BLaER1 treated with 17β-estradiol and CSF1 and Interleukin-3, amounts not matched to agents 10 nM and 100 nM (cell line): ENCODE measurements at regions not wholly inside any gene's neighbourhood (a gene's known extent, or its start where the extent isn't known, plus 50 kb on each side); places are given as distances from the start of the nearest gene placed in this dataset.
"Not testable (repeated sequence)": the region's sequence is repeated elsewhere in the genome, so short reads cannot be mapped to it uniquely, and the experiment has no call there.

ENCODE experiments used
- H3K27ac ChIP-seq, 11 experiments: shearing (Covaris generic); formaldehyde crosslinking; 2 replicates each; pipeline ENCODE4 v1.8.1; 2022
- H3K27me3 ChIP-seq, 11 experiments: shearing (Covaris generic); formaldehyde crosslinking; 2 replicates each; pipeline ENCODE4 v1.8.1; 2022
- H3K36me3 ChIP-seq, 11 experiments: shearing (Covaris generic); formaldehyde crosslinking; 2 replicates each; pipeline ENCODE4 v1.8.1; 2022
- H3K4me1 ChIP-seq, 10 experiments: shearing (Covaris generic); formaldehyde crosslinking; 2 replicates each; pipeline ENCODE4 v1.8.1; 2022
- H3K4me2 ChIP-seq, 11 experiments: shearing (Covaris generic); formaldehyde crosslinking; 2 replicates each; pipeline ENCODE4 v1.8.1; 2022
- H3K4me3 ChIP-seq, 10 experiments: shearing (Covaris generic); formaldehyde crosslinking; 2 replicates each; pipeline ENCODE4 v1.8.1; 2022
- H3K9ac ChIP-seq, 11 experiments: shearing (Covaris generic); formaldehyde crosslinking; 2 replicates each; pipeline ENCODE4 v1.8.1; 2022
- H3K9me3 ChIP-seq, 11 experiments: shearing (Covaris generic); formaldehyde crosslinking; replicated peaks in 1 of 11; 2 replicates each; pipeline ENCODE4 v1.8.1; 2022
- H4K20me1 ChIP-seq, 11 experiments: shearing (Covaris generic); formaldehyde crosslinking; 2 replicates each; pipeline ENCODE4 v1.8.1; 2022
- Cebpa-rat ChIP-seq, 11 experiments: shearing (Covaris generic); IDR thresholded peaks; 2 replicates each; pipeline ENCODE4 v1.8.1; 2022

GRCh38 chr10:28400681-28401080 is 97.8 kb upstream of the MPP7 start:
- Histone ChIP-seq H3K27me3 (no peaks in the 10 kb centered on the region), H3K4me3 (no peak overlapping the region), H3K9me3 (peaks cover 0 to 6% (median 0%) of the 10 kb centered on the region in 11 experiments; a peak in 2 of 22 replicates), H3K27ac (no peak overlapping the region), H3K9ac (no peak overlapping the region), H3K36me3 (no peaks in the 10 kb centered on the region), H3K4me2 (peak overlapping the region in 3 of 11 experiments; percentile 83 to 94 (median 91); a peak in 5 of 22 replicates), H3K4me1 (peaks cover 0 to 63% (median 4%) of the 10 kb centered on the region in 10 experiments; a peak in 11 of 20 replicates), H4K20me1 (no peaks in the 10 kb centered on the region)
- TF ChIP-seq Cebpa-rat (IDR thresholded peaks at IDR 0.05): no peak

GRCh38 chr10:28402611-28403073 is 99.8 kb upstream of the MPP7 start:
- H3K4me1 ChIP-seq: peaks cover 0 to 63% (median 4%) of the 10 kb centered on the region in 10 experiments; a peak in 10 of 20 replicates
- peak overlapping the region in 1 of 11 experiments; percentile 24; a peak in 1 of 22 replicates for H3K9ac ChIP-seq
- H3K4me3 ChIP-seq, H3K9me3 ChIP-seq, H4K20me1 ChIP-seq, H3K27me3 ChIP-seq, H3K36me3 ChIP-seq: not testable (repeated sequence)
- H3K27ac ChIP-seq: peak overlapping the region in 4 of 11 experiments; percentile 45 to 62 (median 56); a peak in 8 of 22 replicates
- peak overlapping the region in 5 of 11 experiments; percentile 46 to 94 (median 83); a peak in 10 of 22 replicates for H3K4me2 ChIP-seq

DNA sequence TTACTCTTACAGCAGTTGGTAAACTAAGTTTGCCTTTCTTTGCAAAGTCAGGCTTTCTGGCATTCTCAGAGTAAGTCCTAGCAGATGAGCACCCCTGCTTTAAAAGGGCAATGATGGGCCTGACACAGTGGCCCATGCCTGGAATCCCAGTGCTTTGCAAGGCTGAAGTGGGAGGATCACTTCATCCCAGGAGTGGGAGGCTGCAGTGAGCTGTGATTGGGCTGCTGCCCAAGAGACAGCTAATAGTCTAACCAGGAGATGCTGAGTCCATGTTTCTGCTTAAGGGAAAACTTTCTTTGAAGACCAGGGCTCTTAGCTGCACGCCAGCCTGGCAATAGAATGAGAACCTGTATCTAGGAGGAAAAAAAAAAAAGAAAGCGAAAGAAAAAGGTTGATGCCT is 100.2 kb upstream of the MPP7 start:
- Histone ChIP-seq H3K9me3 (no peaks in the 10 kb centered on the region), H3K4me3 (no peak overlapping the region), H3K27me3 (no peaks in the 10 kb centered on the region), H3K4me2 (peak overlapping the region in 5 of 11 experiments; percentile 46 to 94 (median 83); a peak in 10 of 22 replicates), H4K20me1 (no peaks in the 10 kb centered on the region), H3K36me3 (no peaks in the 10 kb centered on the region), H3K4me1 (peaks cover 0 to 63% (median 4%) of the 10 kb centered on the region in 10 experiments; a peak in 10 of 20 replicates), H3K27ac (peak overlapping the region in 4 of 11 experiments; percentile 45 to 62 (median 56); a peak in 8 of 22 replicates), H3K9ac (peak overlapping the region in 1 of 11 experiments; percentile 24; a peak in 1 of 22 replicates)
- no peak for TF ChIP-seq Cebpa-rat (IDR thresholded peaks at IDR 0.05)

GRCh38 chr10:28408237-28408777 is 105.4 kb upstream of the MPP7 start:
- H4K20me1 ChIP-seq: no peaks in the 10 kb centered on the region
- H3K9me3 ChIP-seq: peaks cover 0 to 8% (median 0%) of the 10 kb centered on the region in 11 experiments; a peak in 6 of 22 replicates

DNA sequence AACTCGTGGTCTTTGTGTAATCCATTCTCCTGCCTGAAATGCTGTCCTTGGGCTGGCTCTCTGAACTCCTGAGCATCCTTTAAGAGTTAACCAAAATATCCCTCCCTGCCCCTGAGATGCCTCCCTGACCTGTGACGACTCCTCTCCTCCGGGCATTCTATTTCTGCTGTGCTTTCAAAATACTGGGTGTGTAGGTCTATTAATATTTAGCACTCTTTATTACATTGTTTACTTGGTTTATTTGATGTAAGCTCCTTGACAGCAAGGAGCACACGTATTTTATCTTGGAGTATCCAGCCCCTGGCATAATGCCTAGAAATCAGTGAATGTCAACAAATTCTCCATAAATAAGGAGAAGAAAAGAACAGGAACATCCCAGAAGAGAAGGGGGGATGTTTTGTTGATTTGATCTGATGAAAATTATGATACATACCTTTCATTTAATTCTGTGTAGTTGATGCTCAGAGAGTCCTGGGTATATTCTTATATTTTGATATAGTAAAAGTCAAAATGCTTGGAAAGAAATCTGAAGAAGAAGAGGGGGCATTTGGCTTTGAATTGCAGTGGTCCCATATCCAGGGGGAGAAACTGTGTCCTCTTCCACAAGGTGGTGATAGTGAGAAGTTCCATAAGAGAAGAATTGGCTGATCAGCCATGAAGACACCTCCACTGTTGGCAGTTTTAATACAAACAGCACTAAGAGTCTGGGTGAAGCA is 107.7 kb upstream of the MPP7 start:
- Histone ChIP-seq H3K27me3 (no peaks in the 10 kb centered on the region), H3K4me1 (peaks cover 0 to 19% (median 0%) of the 10 kb centered on the region in 10 experiments; a peak in 7 of 20 replicates), H3K9ac (no peak overlapping the region), H3K9me3 (peaks cover 0 to 15% (median 5%) of the 10 kb centered on the region in 11 experiments; a peak in 11 of 22 replicates), H4K20me1 (no peaks in the 10 kb centered on the region), H3K4me3 (no peak overlapping the region), H3K36me3 (no peaks in the 10 kb centered on the region), H3K27ac (peak overlapping the region in 1 of 11 experiments; percentile 49; a peak in 1 of 22 replicates), H3K4me2 (peak overlapping the region in 2 of 11 experiments; percentile 57 to 60; a peak in 5 of 22 replicates)
- no peak for TF ChIP-seq Cebpa-rat (IDR thresholded peaks at IDR 0.05)

More at GRCh38 chr10:28408237-28408777, 105.4 kb upstream of the MPP7 start:
- H3K36me3 ChIP-seq: no peaks in the 10 kb centered on the region
- no peak overlapping the region for H3K4me2 ChIP-seq
- H3K4me1 ChIP-seq: peaks cover 0 to 34% (median 0%) of the 10 kb centered on the region in 10 experiments; a peak in 7 of 20 replicates
- H3K9ac ChIP-seq: no peak overlapping the region
- H3K27ac ChIP-seq: no peak overlapping the region
- H3K27me3 ChIP-seq: no peaks in the 10 kb centered on the region
- no peak overlapping the region for H3K4me3 ChIP-seq
- TF ChIP-seq Cebpa-rat (IDR thresholded peaks at IDR 0.05): no peak

DNA sequence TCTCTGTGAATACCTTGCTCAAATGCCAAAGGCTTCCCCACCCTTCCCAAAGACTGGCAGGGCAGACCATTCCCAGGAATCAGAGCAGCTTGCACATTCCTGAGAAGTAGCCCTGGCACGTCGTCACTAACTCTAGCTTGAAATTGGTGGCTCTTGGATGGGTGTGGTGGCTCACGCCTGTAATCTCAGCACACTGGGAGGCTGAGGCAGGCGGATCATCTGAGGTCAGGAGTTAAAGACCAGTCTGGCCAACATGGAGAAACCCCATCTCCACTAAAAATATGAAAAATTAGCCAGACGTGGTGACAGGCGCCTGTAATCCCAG is 108.2 kb upstream of the MPP7 start:
- H3K9me3 ChIP-seq: peaks cover 0 to 15% (median 5%) of the 10 kb centered on the region in 11 experiments; a peak in 11 of 22 replicates
- H3K9ac ChIP-seq: no peak overlapping the region
- no peak for TF ChIP-seq Cebpa-rat (IDR thresholded peaks at IDR 0.05)
- H3K36me3 ChIP-seq: no peaks in the 10 kb centered on the region
- H3K27ac ChIP-seq: peak overlapping the region in 3 of 11 experiments; percentile 4 to 49 (median 46); a peak in 4 of 22 replicates
- peaks cover 0 to 21% (median 0%) of the 10 kb centered on the region in 10 experiments; a peak in 7 of 20 replicates for H3K4me1 ChIP-seq
- H3K27me3 ChIP-seq: no peaks in the 10 kb centered on the region
- H4K20me1 ChIP-seq: no peaks in the 10 kb centered on the region
- H3K4me3 ChIP-seq: no peak overlapping the region
- H3K4me2 ChIP-seq: peak overlapping the region in 3 of 11 experiments; percentile 49 to 60 (median 57); a peak in 6 of 22 replicates

DNA sequence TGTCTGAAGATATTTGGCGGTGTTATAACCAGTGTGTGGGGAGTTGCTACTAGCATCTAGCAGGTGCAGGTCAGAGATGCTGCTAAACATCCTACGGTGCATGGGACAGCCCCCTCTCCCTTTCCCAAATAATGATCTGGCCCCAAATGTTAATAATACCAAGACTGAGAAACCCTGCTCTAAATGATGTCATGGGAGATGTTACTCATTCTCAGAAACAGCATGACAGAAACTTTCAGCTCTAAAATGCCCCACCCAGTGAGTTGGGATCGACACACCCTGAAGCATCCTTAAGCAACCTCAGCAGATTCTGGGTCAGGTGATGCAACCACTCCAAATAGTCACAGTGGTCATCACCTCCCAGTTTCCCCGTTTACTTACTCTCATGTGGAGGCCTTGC is 108.8 kb upstream of the MPP7 start:
- peak overlapping the region in 4 of 11 experiments; percentile 3 to 60 (median 53); a peak in 6 of 22 replicates for H3K4me2 ChIP-seq
- no peaks in the 10 kb centered on the region for H3K36me3 ChIP-seq
- no peaks in the 10 kb centered on the region for H3K27me3 ChIP-seq
- TF ChIP-seq Cebpa-rat (IDR thresholded peaks at IDR 0.05): no peak; a peak in 1 of 22 replicates
- peaks cover 0 to 22% (median 0%) of the 10 kb centered on the region in 10 experiments; a peak in 7 of 20 replicates for H3K4me1 ChIP-seq
- no peaks in the 10 kb centered on the region for H4K20me1 ChIP-seq
- H3K27ac ChIP-seq: peak overlapping the region in 3 of 11 experiments; percentile 4 to 49 (median 46); a peak in 5 of 22 replicates
- H3K9ac ChIP-seq: no peak overlapping the region
- no peak overlapping the region for H3K4me3 ChIP-seq
- H3K9me3 ChIP-seq: peaks cover 0 to 15% (median 5%) of the 10 kb centered on the region in 11 experiments; a peak in 11 of 22 replicates

DNA sequence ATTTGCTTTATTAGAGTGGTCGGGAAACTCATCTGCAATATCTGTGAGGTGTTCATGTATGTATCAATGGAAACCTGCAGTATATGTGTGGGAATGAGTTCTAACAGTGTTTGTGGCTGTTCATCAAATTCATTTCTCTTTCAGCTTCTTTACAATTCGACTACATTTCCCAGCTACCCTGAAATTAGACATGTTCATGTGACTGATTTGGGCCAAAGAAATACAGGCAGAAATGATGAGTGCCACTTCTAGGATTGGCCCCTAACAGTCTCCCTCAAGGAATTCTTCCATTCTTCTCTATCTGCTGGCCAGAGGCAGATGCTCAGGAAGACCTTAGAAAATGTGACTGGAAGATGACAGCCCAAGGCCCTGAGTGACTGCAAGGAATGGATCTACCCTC is 114.8 kb upstream of the WAC start:
- H3K36me3 ChIP-seq: no peaks in the 10 kb centered on the region
- H3K27me3 ChIP-seq: no peaks in the 10 kb centered on the region
- H3K27ac ChIP-seq: no peak overlapping the region
- no peak overlapping the region for H3K9ac ChIP-seq
- H3K4me2 ChIP-seq: peak overlapping the region in 1 of 11 experiments; percentile 42; a peak in 1 of 22 replicates
- H3K4me3 ChIP-seq: no peak overlapping the region
- peaks cover 0 to 10% (median 5%) of the 10 kb centered on the region in 11 experiments; a peak in 11 of 22 replicates for H3K9me3 ChIP-seq
- TF ChIP-seq Cebpa-rat (IDR thresholded peaks at IDR 0.05): no peak
- H3K4me1 ChIP-seq: peaks cover 0 to 19% (median 0%) of the 10 kb centered on the region in 10 experiments; a peak in 5 of 20 replicates
- H4K20me1 ChIP-seq: no peaks in the 10 kb centered on the region

GRCh38 chr10:28425422-28425821 is 107.5 kb upstream of the WAC start:
- Histone ChIP-seq H3K27me3 (no peaks in the 10 kb centered on the region), H3K36me3 (no peaks in the 10 kb centered on the region), H3K4me3 (no peak overlapping the region), H3K27ac (no peak overlapping the region), H4K20me1 (no peaks in the 10 kb centered on the region), H3K9me3 (peaks cover 7 to 17% (median 15%) of the 10 kb centered on the region in 11 experiments; a peak in 21 of 22 replicates), H3K4me1 (peaks cover 0 to 5% (median 0%) of the 10 kb centered on the region in 10 experiments; a peak in 4 of 20 replicates), H3K9ac (no peak overlapping the region), H3K4me2 (no peak overlapping the region)
- TF ChIP-seq Cebpa-rat (IDR thresholded peaks at IDR 0.05): no peak
